GM18858 (cell line): ENCODE measurements at regions not wholly inside any gene's neighbourhood (a gene's known extent, or its start where the extent isn't known, plus 50 kb on each side); places are given as distances from the start of the nearest gene placed in this dataset.

ENCODE experiments used
- ATAC-seq: cut with Tn5 transposase; IDR thresholded peaks from one replicate; pipeline ENCODE4 v1.9.1; 2021; ENCODE audit not compliant: unreplicated experiment

DNA sequence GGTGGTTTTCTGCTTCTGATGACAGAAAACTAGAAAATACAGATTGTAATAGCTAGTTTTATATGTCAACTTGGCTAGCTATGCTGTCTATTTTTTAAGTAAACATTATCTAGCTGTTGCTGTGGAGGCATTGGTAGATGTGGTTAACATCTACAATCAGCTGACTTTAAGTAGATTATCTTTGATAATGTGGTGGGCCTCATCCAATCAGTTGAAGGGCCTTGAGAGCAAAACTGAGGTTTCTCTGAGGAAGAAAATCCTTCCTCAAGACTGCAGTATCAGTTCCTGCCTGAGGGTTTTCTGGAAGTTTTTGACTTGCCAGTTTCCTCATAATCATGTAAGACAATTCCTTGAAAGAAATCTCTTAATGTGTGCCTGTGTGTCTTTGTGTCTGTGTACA, 75.9 kb upstream of the SPHKAP start:
- ATAC-seq: no peak

DNA sequence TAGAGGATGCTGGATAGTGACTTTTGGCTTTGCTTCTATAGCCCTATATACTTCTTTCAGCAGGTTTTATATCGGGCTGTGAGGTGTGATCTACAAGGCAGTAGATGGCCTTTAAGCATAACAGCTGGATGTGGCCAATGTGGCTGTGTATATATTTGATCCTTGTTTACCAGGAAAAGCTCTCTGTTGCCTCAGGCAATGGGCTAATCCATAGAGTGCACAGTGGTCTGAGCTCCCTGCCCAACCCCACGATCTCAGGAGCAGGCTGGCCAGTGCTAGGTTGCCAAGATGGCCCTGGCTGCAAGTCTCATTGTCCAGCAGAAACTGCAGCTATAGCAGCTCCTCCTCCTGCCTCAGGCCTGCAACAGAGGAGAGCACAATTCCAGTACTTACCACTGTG, 72.3 kb upstream of the SPHKAP start:
- ATAC-seq: no peak

DNA sequence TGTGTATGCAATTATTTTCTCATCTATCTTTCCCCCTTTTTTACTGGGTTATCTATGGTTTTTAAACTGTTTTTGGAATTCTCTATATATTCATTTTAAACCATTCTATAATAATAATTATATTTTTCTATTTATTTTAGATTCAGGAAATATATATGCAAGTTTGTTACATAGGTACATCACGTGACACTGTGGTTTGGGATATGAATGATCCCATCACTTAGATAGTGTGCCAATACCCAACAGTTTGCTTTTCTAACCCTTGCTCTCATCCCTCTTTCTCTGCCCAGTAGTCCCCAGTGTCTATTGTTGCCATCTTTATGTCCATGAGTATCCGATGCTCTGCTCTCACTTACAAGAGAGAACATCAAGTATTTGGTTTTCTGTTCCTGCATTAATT, 65.8 kb upstream of the SPHKAP start:
- ATAC-seq: no peak

DNA sequence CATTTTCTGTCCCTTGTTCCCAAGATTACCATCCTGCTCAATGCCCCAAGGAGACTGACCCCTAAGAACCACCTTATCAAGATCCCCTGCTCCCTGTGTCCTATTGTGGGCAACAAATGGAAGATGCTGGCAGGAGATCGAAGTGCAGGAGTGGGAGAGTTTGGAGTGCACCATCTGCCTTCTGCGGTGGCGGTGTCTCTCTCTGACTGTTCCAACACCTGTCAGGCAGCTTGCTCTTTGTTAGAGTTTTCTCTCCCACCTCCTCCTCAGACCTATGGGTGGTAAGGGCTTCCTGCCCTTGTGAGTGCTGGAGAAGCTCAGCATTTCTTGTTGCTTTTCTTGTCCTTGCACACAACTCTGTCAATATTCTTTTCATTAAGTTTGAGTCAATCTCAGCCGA, 64.1 kb upstream of the SPHKAP start:
- no peak for ATAC-seq

DNA sequence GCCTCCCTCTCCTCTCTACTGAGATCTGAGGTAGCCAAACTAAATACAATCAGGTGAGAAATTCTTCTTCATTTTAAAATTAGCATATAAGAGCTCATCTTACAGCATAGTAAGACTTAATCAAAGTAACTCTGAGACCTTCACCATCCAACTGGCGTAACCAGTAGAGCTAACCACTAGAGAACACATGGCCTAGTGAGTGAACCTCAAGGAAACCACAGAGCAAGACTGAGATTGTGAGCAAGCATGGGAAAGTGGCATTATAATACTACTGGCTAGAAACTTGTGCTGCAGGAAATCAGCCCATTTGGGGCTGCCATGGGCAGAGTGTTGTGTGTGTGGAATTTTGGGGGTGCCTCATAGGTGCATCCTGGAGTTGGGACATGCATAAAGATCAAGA, 61.1 kb upstream of the SPHKAP start:
- ATAC-seq: no peak

DNA sequence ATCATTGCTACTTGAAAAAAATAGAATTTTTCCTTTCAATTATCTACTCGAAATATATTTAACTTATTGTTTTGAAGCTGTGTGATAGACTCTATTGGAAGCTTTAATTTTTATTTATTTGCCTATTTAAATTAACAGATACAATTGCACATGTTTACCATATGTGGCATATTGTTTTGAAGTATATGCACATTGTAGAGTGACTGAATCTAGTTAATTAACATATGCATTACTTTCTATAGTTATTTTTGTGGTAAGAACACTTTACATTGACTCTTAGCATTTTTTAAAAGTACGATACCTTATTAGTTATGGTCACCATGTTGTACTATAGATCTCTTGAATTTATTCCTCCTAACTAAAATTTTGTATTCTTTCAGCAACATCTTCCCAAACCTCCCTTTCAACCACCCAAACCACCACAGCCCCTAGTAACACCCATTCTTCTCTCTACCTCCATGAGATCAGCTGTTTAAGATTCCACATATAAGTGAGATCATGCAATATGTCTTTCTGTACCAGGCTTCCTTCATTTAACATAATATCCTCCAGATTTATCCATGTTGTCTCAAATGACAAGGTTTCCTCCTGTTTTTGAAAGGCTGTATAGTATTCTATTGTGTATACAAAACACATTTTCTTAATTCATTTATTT, 58.5 kb upstream of the SPHKAP start:
- no peak for ATAC-seq

DNA sequence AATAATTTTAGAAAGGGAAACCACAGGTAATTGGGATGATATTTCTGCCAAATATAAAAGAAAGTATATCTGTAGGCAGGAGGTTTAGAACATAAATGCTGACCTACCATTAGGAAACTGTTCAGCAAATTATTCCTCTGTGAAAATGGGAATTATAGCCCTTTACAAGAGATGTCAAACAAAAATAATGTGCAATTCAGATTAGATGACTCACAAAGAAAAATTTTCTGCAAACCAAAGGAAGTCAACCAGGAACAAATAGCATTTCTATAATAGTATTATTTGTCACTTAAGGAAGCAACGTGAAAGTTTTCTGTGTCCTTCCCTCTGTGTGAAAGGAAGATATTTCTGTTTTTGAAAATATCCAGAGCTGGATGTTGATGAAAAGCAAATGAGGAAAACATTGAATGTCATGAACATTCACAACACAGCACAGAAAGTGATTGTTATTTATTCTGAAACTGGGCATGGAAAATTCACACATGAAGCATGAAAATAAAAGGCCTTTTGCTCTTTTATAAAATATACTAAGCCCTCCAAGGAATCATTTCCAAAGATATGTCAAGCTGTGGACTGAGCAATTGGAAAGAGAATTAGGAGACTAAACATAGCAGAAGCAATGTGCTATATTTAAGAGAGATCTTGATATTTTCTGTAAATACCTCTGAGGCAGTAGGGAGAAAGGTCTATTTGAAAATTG, 57.9 kb upstream of the SPHKAP start:
- no peak for ATAC-seq
